Adipocyte (in vitro differentiated cells): ENCODE measurements at regions not wholly inside any gene's neighbourhood (a gene's known extent, or its start where the extent isn't known, plus 50 kb on each side); places are given as distances from the start of the nearest gene placed in this dataset.

Experiments
- DNase-seq: peaks from one replicate; pipeline ENCODE4 v3.0.0-alpha.2; 2015; ENCODE audit warnings: low read depth
- H3K27me3 ChIP-seq: replicated peaks from 2 replicates; pipeline ENCODE4 v1.7.0; 2013; ENCODE audit warnings: mild to moderate bottlenecking, low read length, moderate library complexity; ENCODE audit not compliant: control insufficient read depth, insufficient read depth
- H3K36me3 ChIP-seq: 2 replicates; pipeline ENCODE4 v1.7.0; 2013; ENCODE audit warnings: low read length, mild to moderate bottlenecking, moderate library complexity; ENCODE audit not compliant: control insufficient read depth, insufficient read depth, severe bottlenecking
- H3K4me1 ChIP-seq: 2 replicates; pipeline ENCODE4 v1.7.0; 2013; ENCODE audit warnings: mild to moderate bottlenecking, low read length, moderate library complexity; ENCODE audit not compliant: control insufficient read depth, insufficient read depth
- H3K4me3 ChIP-seq: 2 replicates; pipeline ENCODE4 v1.7.0; 2013; ENCODE audit warnings: mild to moderate bottlenecking, low read length, moderate library complexity
- H3K9ac ChIP-seq: 2 replicates; pipeline ENCODE4 v1.7.0; 2013; ENCODE audit warnings: mild to moderate bottlenecking, low read length, moderate library complexity
- H3K9me3 ChIP-seq: 2 replicates; pipeline ENCODE4 v1.7.0; 2013; ENCODE audit warnings: mild to moderate bottlenecking, low read length, moderate library complexity; ENCODE audit not compliant: control insufficient read depth

DNA sequence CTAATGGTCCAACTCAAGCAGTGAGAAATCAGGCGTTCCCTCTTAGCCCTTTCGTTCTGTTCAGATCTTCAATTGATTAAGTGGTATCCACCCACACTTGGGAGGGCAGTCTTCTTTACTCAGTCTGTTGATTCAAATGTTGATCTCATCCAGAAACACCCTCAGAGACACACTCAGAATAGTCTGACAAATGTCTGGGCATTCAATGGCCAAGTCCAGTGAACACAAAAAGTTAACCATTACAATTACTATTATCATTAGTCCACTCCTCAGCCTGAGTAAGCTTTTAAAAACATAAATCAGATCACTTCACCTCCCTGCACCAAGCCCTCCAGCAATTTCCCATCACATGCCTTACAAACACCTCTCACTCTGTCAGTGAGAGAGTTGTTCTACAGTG, 423.2 kb downstream of the RFPL4B start:
- Histone ChIP-seq H3K36me3 (no peaks in the 10 kb centered on the region), H3K9ac (no peak overlapping the region), H3K4me1 (no peaks in the 10 kb centered on the region), H3K27me3 (no peaks in the 10 kb centered on the region), H3K9me3 (peaks cover 5% of the 10 kb centered on the region), H3K4me3 (no peak overlapping the region)
- DNase-seq, result no peak

GRCh38 chr6:112773187-112773586, 426.1 kb downstream of the RFPL4B start:
- Histone ChIP-seq H3K36me3 (no peaks in the 10 kb centered on the region), H3K27me3 (no peaks in the 10 kb centered on the region), H3K9me3 (no peaks in the 10 kb centered on the region), H3K4me1 (no peaks in the 10 kb centered on the region), H3K9ac (no peak overlapping the region), H3K4me3 (no peak overlapping the region)
- no peak for DNase-seq

- no peak overlapping the region for H3K9ac ChIP-seq
- H3K36me3 ChIP-seq, result no peaks in the 10 kb centered on the region
- no peaks in the 10 kb centered on the region for H3K27me3 ChIP-seq
- no peak for DNase-seq
- H3K4me3 ChIP-seq, result no peak overlapping the region
- no peaks in the 10 kb centered on the region for H3K9me3 ChIP-seq
- no peaks in the 10 kb centered on the region for H3K4me1 ChIP-seq
Observed at GRCh38 chr6:112774319-112774718, 427.2 kb downstream of the RFPL4B start.

GRCh38 chr6:112780498-112781096, 433.5 kb downstream of the RFPL4B start:
- Histone ChIP-seq H3K9ac (no peak overlapping the region), H3K9me3 (no peaks in the 10 kb centered on the region), H3K4me3 (no peak overlapping the region), H3K36me3 (no peaks in the 10 kb centered on the region), H3K4me1 (peaks cover 3% of the 10 kb centered on the region), H3K27me3 (no peaks in the 10 kb centered on the region)
- peak; percentile 94 for DNase-seq

GRCh38 chr6:112781241-112781640, 434.1 kb downstream of the RFPL4B start:
- Histone ChIP-seq H3K4me3 (no peak overlapping the region), H3K27me3 (no peaks in the 10 kb centered on the region), H3K9ac (no peak overlapping the region), H3K4me1 (peaks cover 3% of the 10 kb centered on the region), H3K9me3 (no peaks in the 10 kb centered on the region), H3K36me3 (no peaks in the 10 kb centered on the region)
- DNase-seq, result peak; percentile 7

DNA sequence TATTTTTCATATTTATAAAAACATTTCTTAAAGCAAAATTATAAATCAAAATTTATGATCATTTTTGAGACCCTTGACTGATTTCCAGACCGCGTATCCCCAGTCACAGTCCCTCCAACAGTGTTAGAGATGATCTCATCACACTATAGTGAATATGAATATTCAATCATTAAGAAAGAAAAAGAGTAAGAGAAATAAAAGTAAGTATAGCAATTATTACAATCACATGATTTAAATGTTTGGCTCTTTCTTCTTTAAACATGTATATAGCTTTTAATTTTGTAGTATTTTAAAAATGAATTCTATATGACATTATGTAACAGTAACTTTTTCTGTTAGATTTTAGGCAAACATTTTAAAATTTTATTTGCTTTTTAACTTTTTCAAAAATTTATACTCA, 438.3 kb downstream of the RFPL4B start:
- peaks cover 3% of the 10 kb centered on the region for H3K4me1 ChIP-seq
- H3K27me3 ChIP-seq, result no peaks in the 10 kb centered on the region
- no peaks in the 10 kb centered on the region for H3K36me3 ChIP-seq
- H3K9ac ChIP-seq, result no peak overlapping the region
- H3K4me3 ChIP-seq, result no peak overlapping the region
- H3K9me3 ChIP-seq, result no peaks in the 10 kb centered on the region
- DNase-seq, result no peak

DNA sequence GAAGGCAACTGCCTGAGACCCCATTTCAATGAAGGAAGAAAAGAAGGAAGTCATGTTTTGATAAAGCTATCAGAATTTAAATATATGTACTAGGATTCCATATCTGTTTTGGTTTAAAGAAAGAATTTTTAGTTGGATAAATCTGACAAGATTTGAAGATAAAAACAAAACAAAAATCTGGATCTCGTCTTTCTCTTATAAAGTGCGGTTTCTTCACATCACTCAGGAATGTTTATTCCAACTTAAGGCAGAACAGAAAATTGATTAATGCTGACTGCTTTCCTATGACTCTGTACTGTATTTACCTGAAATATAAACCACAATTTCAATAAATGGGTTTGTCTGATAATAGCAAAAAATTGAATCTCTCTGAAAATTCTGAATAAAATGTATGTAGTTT, 439.7 kb downstream of the RFPL4B start:
- Histone ChIP-seq H3K9ac (no peak overlapping the region), H3K36me3 (no peaks in the 10 kb centered on the region), H3K4me1 (no peaks in the 10 kb centered on the region), H3K27me3 (no peaks in the 10 kb centered on the region), H3K9me3 (no peaks in the 10 kb centered on the region), H3K4me3 (no peak overlapping the region)
- DNase-seq, result no peak

DNA sequence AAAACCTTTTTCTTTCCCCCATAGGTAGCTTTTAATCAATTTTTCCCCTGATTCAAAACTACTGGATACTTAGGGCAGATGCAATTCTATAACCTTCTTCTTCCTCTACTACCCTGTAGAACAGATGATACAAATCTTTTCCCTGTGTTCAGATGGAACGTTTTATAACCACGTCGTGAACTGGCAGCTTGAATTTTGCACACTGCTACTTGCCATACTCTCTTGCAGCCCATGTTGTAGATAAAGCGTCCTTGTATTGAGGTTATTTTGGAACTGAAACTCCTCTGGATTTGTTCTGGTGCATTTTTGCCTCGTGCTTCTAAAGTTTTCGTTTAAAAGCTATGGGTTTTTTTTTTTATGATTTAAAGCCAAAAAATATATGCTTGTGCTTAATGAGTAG, 440.2 kb downstream of the RFPL4B start:
- no peaks in the 10 kb centered on the region for H3K9me3 ChIP-seq
- H3K4me3 ChIP-seq, result no peak overlapping the region
- H3K27me3 ChIP-seq, result no peaks in the 10 kb centered on the region
- DNase-seq, result no peak
- H3K36me3 ChIP-seq, result no peaks in the 10 kb centered on the region
- H3K4me1 ChIP-seq, result no peaks in the 10 kb centered on the region
- no peak overlapping the region for H3K9ac ChIP-seq

DNA sequence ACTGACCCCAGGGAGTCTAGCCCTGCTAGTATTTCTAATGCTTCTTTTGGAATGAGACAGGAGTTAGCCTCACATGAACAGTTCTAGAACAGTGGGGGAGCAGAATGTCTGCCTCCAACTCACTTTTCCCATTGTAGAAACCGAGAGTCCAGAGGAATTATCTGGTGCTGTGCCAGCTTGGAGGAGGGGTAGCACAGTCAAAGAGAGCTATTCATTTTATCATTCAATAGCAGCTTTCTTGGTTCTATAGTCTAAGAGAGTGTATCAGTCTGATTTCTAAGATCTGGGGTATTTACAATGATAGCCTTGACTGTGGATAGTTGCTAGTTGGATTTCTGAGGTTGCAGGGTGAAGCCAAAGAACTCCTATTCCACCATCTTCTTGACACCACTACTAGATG, 448.2 kb downstream of the RFPL4B start:
- Histone ChIP-seq H3K36me3 (no peaks in the 10 kb centered on the region), H3K9ac (no peak overlapping the region), H3K9me3 (peaks cover 9% of the 10 kb centered on the region), H3K4me3 (no peak overlapping the region), H3K4me1 (peaks cover under 1% of the 10 kb centered on the region), H3K27me3 (no peaks in the 10 kb centered on the region)
- no peak for DNase-seq

DNA sequence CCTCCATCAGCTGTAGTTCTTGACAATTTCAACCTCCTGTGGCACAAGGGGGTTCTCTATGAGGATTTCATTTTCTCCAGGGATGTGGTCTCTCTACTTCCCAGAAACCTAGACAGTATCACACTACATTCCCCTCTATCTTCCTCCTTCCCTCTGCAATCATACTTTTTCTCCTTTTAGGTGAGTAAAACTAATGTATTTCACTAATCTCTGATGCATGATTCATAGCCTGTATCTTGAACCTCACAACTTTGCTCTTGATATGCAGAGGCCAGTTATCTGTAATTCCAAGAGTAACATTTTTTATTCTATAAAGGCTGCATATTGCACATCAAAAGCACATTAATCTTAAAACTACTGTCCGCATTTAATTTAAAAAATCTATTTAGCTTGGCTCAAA, 449.6 kb downstream of the RFPL4B start:
- Histone ChIP-seq H3K4me1 (peaks cover 15% of the 10 kb centered on the region), H3K9me3 (peaks cover 9% of the 10 kb centered on the region), H3K27me3 (no peaks in the 10 kb centered on the region), H3K4me3 (no peak overlapping the region), H3K9ac (no peak overlapping the region), H3K36me3 (no peaks in the 10 kb centered on the region)
- DNase-seq, result no peak

DNA sequence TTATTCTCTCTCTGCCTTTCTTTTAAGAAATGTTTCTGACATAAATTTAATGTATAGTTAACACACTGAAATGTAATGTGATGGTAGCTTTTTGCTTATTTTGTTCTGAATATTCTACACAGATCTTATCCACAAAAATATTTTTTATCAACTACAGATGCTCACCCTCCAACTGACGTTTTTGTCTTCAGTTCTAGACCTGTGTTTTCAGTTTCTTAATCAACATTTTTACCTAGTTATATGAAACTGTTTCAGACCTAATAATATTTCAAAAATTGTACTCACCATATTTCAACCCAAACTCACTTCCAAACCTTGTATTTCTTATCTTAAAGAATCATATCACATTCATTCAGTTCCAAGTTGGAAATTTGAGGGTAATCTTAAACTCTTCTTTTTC, 452.8 kb downstream of the RFPL4B start:
- DNase-seq, result no peak
- H3K27me3 ChIP-seq, result no peaks in the 10 kb centered on the region
- no peak overlapping the region for H3K9ac ChIP-seq
- peaks cover 23% of the 10 kb centered on the region for H3K4me1 ChIP-seq
- no peaks in the 10 kb centered on the region for H3K9me3 ChIP-seq
- H3K36me3 ChIP-seq, result no peaks in the 10 kb centered on the region
- H3K4me3 ChIP-seq, result no peak overlapping the region

DNA sequence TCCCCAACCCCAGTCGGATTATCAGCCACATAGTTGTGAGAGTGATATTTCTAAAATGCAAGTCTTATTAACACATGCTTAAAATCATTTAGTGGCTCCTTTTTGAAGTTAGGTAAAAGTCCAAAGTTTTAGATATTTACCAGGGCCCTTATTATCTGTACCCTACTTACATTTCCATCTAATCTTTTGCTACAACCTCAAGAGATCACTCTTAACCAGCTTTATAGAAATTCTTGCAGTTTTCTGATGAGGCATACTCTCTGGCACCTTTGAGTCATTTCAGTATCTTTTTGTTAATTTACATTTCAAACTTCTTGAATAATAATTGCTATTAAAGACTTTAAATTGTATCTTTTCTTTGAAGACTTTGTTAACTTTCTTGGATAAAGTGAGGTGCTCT, 453.3 kb downstream of the RFPL4B start:
- Histone ChIP-seq H3K9me3 (no peaks in the 10 kb centered on the region), H3K27me3 (no peaks in the 10 kb centered on the region), H3K36me3 (no peaks in the 10 kb centered on the region), H3K4me1 (peaks cover 23% of the 10 kb centered on the region), H3K4me3 (no peak overlapping the region), H3K9ac (no peak overlapping the region)
- no peak for DNase-seq
